ENCODE measurements at regions not wholly inside any gene's neighbourhood (a gene's known extent, or its start where the extent isn't known, plus 50 kb on each side); places are given as distances from the start of the nearest gene placed in this dataset.
A peak's percentile ranks its signal among the peaks of the same experiment; 100 is the strongest.
"Not testable (repeated sequence)": the region's sequence is repeated elsewhere in the genome, so short reads cannot be mapped to it uniquely, and the experiment has no call there.

DNA sequence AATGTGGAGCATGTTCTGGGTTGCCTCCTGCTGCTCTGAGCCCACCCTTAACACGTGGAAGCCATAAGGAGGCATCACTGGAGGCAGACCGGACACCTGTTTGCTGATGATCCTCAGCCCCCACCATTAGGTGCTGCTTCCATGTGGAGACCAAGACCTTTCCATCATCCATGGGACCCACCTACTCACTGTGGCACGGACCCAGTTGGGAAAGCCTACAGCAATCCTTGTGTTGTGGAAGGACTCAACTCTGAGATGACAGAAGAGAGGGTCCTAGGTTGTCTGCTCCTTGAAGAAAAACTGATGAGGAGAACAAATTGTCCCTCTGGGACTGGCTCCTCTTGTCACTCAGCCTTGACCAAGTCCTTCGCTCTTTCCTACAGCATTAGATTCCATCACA, 86.5 kb upstream of the RAB12 start:
- H3K36me3 ChIP-seq (ENCODE audit: control insufficient read depth, insufficient read depth, low read length): no peaks in the 10 kb centered on the region
- no peaks in the 10 kb centered on the region; the same call in 1 of the 2 replicates for H3K27me3 ChIP-seq (replicated peaks; ENCODE audit: control insufficient read depth, insufficient read depth, low read length)
- DNase-seq (ENCODE audit: extremely low read depth, insufficient read length): no peak
- no peak overlapping the region for H3K4me3 ChIP-seq (replicated peaks; ENCODE audit: low read depth, low read length)
- TF ChIP-seq, protein P1, sequence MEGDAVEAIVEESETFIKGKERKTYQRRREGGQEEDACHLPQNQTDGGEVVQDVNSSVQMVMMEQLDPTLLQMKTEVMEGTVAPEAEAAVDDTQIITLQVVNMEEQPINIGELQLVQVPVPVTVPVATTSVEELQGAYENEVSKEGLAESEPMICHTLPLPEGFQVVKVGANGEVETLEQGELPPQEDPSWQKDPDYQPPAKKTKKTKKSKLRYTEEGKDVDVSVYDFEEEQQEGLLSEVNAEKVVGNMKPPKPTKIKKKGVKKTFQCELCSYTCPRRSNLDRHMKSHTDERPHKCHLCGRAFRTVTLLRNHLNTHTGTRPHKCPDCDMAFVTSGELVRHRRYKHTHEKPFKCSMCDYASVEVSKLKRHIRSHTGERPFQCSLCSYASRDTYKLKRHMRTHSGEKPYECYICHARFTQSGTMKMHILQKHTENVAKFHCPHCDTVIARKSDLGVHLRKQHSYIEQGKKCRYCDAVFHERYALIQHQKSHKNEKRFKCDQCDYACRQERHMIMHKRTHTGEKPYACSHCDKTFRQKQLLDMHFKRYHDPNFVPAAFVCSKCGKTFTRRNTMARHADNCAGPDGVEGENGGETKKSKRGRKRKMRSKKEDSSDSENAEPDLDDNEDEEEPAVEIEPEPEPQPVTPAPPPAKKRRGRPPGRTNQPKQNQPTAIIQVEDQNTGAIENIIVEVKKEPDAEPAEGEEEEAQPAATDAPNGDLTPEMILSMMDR (IDR thresholded peaks at IDR 0.05; ENCODE audit: insufficient read depth, low read length, poor library complexity, severe bottlenecking): no peak

DNA sequence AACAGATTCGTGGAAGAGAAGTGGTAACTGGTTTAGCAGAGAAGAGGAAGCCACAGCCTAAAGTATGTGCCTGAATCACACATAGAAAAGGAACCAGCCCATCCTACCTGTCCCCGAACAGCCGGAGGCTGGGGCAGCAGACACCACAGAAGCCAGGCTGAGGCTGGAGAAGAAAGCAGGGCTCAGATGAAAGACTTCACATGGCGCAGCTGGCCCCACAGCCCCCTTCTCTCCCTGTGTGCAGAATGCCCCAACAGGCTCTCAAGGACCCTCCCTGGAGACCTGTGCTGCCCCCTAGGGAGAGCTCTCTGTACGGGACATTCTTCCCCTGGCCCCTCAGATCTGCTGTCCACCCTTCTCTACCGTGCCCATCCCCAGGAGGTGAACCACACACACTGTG, 83.5 kb upstream of the RAB12 start:
- no peak for DNase-seq (ENCODE audit: extremely low read depth, insufficient read length)
- Histone ChIP-seq H3K36me3 (ENCODE audit: control insufficient read depth, insufficient read depth, low read length) (no peaks in the 10 kb centered on the region), H3K27me3 (replicated peaks; ENCODE audit: control insufficient read depth, insufficient read depth, low read length) (no peaks in the 10 kb centered on the region; the same call in 1 of the 2 replicates), H3K4me3 (replicated peaks; ENCODE audit: low read depth, low read length) (no peak overlapping the region)
- TF ChIP-seq, protein P1 (IDR thresholded peaks at IDR 0.05; ENCODE audit: insufficient read depth, low read length, poor library complexity, severe bottlenecking): peak; percentile 31

DNA sequence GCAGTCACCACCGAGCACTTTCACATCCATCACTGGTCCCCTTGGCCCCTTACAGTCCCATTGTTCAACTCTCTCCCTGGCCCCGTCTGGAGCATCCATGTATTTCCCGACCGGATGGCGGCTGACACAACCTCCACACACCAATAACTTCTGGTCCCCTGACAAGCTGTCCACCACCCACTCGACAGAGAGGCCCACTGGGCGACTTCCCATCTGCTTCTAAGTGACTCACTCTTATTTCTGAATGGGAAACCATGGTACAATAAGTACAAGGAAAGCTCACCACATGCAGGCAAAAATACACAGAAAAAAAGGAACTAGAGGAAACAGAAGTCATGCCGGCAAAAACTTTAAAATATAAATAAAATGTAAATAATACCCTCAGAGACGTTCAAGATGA, 82.9 kb upstream of the RAB12 start:
- no peak overlapping the region for H3K4me3 ChIP-seq (replicated peaks; ENCODE audit: low read depth, low read length)
- H3K27me3 ChIP-seq (replicated peaks; ENCODE audit: control insufficient read depth, insufficient read depth, low read length): no peaks in the 10 kb centered on the region; the same call in 1 of the 2 replicates
- DNase-seq (ENCODE audit: extremely low read depth, insufficient read length): no peak
- TF ChIP-seq, protein P1 (IDR thresholded peaks at IDR 0.05; ENCODE audit: insufficient read depth, low read length, poor library complexity, severe bottlenecking): no peak
- no peaks in the 10 kb centered on the region for H3K36me3 ChIP-seq (ENCODE audit: control insufficient read depth, insufficient read depth, low read length)

DNA sequence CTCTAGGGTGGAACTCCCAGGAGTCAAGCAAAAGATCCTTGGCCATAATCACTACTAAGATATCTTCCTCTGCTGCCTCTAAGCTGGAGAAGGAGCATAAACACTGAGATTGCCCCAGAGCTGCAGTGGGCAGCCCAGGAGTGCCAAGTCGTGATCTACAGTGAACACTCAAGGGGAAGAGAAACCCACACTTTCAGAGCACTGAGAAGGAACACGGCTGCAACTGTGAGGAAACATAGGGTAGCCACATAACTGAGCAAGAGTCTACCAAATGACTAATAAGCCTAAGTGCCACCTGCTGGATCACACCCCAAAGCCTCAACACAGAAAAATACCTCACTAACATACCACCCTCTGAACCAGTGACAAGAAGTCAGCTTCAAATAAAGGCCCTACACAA, 79.6 kb upstream of the RAB12 start:
- TF ChIP-seq, protein P1 (IDR thresholded peaks at IDR 0.05; ENCODE audit: insufficient read depth, low read length, poor library complexity, severe bottlenecking): no peak
- Histone ChIP-seq H3K27me3 (replicated peaks; ENCODE audit: control insufficient read depth, insufficient read depth, low read length) (no peaks in the 10 kb centered on the region; the same call in 1 of the 2 replicates), H3K36me3 (ENCODE audit: control insufficient read depth, insufficient read depth, low read length) (no peaks in the 10 kb centered on the region), H3K4me3 (replicated peaks; ENCODE audit: low read depth, low read length) (no peak overlapping the region)
- no peak for DNase-seq (ENCODE audit: extremely low read depth, insufficient read length)

DNA sequence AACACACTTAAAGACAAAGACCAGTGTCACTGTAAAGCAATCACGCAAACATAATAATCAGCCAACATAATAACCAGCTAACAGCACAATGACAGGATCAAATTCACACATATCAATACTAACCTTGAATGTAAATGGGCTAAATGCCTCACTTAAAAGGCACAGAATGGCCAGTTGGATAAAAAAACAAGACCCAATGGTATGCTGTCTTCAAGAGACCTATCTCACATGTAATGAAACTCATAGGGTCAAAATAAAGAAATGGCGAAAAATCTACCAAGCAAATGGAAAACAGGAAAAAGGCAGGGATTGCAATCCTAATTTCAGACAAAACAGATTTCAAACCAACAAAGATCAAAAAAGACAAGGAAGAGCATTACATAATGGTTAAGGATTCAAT, 78.2 kb upstream of the RAB12 start:
- not testable (repeated sequence) for H3K4me3 ChIP-seq (replicated peaks; ENCODE audit: low read depth, low read length); DNase-seq (ENCODE audit: extremely low read depth, insufficient read length); H3K36me3 ChIP-seq (ENCODE audit: control insufficient read depth, insufficient read depth, low read length); H3K27me3 ChIP-seq (replicated peaks; ENCODE audit: control insufficient read depth, insufficient read depth, low read length)

DNA sequence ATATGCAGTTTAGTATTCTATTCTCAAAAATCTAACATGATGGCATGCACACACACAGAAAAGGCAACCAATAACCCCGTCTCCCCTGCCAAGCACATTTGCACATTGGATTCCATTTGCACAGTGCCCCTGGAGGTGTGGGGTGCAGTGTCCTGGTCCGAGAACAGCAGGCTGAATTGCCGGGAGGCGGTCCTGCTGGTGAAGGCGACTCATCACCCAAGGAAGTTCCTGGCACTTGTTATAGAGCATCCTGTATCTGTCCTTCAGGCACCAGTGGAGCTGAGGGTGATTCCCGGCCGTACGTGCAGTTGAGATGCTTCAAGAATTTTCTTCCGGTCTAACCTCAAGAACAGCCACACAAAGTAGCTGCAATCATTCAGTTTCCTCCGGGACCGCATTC, 73.0 kb upstream of the RAB12 start:
- H3K4me3 ChIP-seq (replicated peaks; ENCODE audit: low read depth, low read length): no peak overlapping the region
- no peaks in the 10 kb centered on the region for H3K36me3 ChIP-seq (ENCODE audit: control insufficient read depth, insufficient read depth, low read length)
- H3K27me3 ChIP-seq (replicated peaks; ENCODE audit: control insufficient read depth, insufficient read depth, low read length): no peaks in the 10 kb centered on the region
- no peak for DNase-seq (ENCODE audit: extremely low read depth, insufficient read length)
- TF ChIP-seq, protein P1 (IDR thresholded peaks at IDR 0.05; ENCODE audit: insufficient read depth, low read length, poor library complexity, severe bottlenecking): no peak
